AG04449 (cell line): ENCODE measurements at regions not wholly inside any gene's neighbourhood (a gene's known extent, or its start where the extent isn't known, plus 50 kb on each side); places are given as distances from the start of the nearest gene placed in this dataset.

ENCODE experiments used
- CTCF ChIA-PET: fragments of 350-600 bp; formaldehyde crosslinking; extraction: SDS; loops from one replicate; lab custom pipeline; 2021; ENCODE audit warnings: antibody characterized with exemption; lab: Yijun Ruan, JAX
- POLR2A ChIA-PET: fragments of 400-600, 350-600 bp; formaldehyde crosslinking; extraction: SDS; loops from one replicate; lab custom pipeline; 2020; ENCODE audit warnings: antibody characterized with exemption, inconsistent platforms; lab: Yijun Ruan, JAX
- DNase-seq: peaks from one replicate; pipeline ENCODE4 v3.0.0-alpha.2; 2010; ENCODE audit warnings: low read depth, low spot score
- H3K4me3 ChIP-seq: 2 replicates; pipeline ENCODE4 v1.5.1; 2011; ENCODE audit warnings: low read depth, mild to moderate bottlenecking, control low read depth, low read length
- TF ChIP-seq, protein P1 (sequence below): IDR thresholded peaks from one replicate; pipeline ENCODE4 v1.5.1; 2011; ENCODE audit warnings: mild to moderate bottlenecking, moderate library complexity, low read length, control low read depth, inconsistent platforms; ENCODE audit not compliant: insufficient read depth; ENCODE audit errors: missing control alignments

DNA sequence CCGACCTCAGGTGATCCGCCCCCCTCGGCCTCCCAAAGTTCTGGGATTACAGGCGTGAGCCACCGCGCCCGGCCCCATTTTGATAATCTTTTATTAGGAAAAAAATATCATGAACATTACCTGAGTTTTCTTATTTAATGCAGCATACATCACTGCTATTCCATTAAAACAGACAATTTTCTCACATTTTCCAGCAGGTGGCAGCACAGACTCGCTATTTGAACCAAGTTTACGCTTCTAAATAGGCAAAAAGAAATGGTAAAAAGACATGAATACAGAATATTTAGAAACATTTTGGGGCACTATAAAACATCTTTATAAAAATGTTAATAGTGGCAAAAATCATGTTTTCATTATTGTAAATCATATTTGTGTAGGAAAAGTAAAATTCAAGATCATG, 903.1 kb downstream of the SLITRK6 start:
- ChIA-PET CTCF (interaction anchor here (0.7 to 1.9 kb wide), 8 partner anchors 8 to 932 kb away, joined by 3 to 13 read pairs (median 4); no protein-coding TSS in a partner anchor), POLR2A (no interaction called here)
- peak; percentile 5 for DNase-seq
- TF ChIP-seq, protein P1, sequence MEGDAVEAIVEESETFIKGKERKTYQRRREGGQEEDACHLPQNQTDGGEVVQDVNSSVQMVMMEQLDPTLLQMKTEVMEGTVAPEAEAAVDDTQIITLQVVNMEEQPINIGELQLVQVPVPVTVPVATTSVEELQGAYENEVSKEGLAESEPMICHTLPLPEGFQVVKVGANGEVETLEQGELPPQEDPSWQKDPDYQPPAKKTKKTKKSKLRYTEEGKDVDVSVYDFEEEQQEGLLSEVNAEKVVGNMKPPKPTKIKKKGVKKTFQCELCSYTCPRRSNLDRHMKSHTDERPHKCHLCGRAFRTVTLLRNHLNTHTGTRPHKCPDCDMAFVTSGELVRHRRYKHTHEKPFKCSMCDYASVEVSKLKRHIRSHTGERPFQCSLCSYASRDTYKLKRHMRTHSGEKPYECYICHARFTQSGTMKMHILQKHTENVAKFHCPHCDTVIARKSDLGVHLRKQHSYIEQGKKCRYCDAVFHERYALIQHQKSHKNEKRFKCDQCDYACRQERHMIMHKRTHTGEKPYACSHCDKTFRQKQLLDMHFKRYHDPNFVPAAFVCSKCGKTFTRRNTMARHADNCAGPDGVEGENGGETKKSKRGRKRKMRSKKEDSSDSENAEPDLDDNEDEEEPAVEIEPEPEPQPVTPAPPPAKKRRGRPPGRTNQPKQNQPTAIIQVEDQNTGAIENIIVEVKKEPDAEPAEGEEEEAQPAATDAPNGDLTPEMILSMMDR, result peak; percentile 40
- no peak overlapping the region for H3K4me3 ChIP-seq

DNA sequence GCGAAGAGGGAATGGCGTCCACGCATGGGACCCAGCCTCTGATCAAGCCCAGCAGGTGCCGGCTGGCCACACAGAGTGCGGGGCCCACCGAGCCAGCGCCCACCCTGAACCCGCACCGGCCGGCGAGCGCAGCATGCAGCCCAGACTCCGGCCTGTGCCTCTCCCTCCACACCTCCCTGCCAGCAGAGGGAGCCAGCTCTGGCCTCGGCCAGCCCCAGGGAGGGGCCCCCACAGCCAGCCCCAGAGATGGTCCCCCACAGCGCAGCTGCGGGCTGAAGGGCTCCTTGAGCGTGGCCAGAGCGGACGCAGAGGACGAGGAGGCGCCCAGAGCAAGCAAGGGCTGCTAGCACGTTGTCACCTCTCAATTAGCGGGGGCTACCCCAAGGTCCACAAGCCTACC, 904.5 kb downstream of the SLITRK6 start:
- TF ChIP-seq, protein P1, result no peak
- no peak for DNase-seq
- POLR2A ChIA-PET, result no interaction called here
- H3K4me3 ChIP-seq, result no peak overlapping the region
- CTCF ChIA-PET, result interaction anchor here (0.7 to 1.0 kb wide), 2 partner anchors 14 to 933 kb away, joined by 3 to 5 read pairs; no protein-coding TSS in a partner anchor

DNA sequence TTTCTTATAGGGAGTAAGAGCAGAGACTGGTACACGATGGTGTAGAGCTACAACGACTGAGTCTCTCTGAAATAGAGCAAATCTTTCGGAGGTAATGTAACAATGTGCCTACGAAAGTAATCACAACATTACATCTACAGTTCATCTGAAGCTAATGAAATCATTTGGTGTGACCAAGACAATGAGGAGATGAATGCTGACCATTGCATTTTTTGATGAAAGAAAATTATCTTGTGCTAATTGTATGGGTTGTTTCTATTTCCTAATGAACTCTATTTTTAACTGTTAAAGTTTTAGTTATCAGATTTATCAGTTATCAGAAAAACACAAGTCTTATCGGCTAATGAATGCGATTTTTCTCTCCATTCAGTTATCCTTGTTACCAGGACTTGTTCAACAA, 913.4 kb downstream of the SLITRK6 start:
- ChIA-PET CTCF (no interaction called here), POLR2A (no interaction called here)
- TF ChIP-seq, protein P1, result no peak
- no peak overlapping the region for H3K4me3 ChIP-seq
- no peak for DNase-seq

DNA sequence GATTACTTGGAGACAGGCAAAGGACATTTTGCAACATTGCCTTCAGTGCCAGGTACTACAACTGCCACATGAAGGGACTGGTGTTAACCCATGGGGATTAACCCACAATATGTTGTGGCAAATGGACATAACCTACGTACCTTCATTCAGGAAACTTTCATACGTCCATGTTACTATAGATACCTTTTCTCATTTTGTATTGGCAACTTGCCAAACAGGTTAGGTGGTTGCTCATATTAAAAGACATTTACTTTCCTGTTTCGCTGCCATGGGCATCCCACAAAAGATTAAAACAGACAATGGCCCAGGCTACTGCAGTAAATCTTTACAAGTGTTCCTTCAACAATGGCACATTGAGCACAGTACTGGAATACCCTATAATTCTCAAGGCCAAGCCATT, 925.3 kb downstream of the SLITRK6 start:
- no peak overlapping the region for H3K4me3 ChIP-seq
- POLR2A ChIA-PET, result no interaction called here
- CTCF ChIA-PET, result no interaction called here
- TF ChIP-seq, protein P1, result no peak
- no peak for DNase-seq

DNA sequence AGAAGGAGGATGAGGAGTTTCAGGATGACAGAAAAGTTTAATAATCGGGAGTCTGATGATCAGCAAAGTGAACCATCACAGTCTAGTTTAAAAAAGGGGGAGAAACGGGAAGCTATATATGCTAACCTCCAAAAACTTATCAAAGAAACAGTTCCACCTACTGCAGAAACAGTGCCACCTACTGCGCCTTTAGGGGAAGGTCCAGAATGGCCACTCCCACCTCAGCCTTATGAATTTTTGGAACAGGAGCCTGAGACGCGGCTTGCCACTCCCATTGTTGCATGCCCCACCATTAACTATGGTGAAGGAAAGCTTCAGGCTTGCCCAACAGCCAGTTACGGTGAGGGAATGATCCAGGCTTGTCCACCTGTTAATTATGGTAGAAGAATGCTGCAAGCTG, 929.0 kb downstream of the SLITRK6 start:
- POLR2A ChIA-PET, result no interaction called here

DNA sequence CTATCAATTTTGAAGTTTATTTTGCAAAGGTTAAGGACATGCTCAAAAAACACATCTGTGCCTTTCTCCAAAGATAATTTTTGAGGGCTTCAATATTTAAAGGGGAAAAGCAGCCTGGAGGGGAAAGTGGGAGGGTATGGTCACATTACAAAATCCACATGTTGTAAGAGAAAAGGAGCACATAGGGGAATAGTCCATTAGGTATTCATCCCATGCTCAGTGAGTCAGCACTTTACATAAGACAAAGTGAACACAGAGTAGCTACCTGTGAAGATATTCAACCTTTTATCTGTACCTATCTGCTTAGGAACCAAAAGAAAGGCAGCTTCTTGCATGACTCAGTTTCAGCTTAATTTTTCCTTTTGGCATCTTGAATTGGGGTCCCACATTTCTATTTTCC, 932.0 kb downstream of the SLITRK6 start:
- DNase-seq, result no peak
- TF ChIP-seq, protein P1, result no peak
- ChIA-PET POLR2A (no interaction called here), CTCF (no interaction called here)
- H3K4me3 ChIP-seq, result no peak overlapping the region

More for the DNA sequence above, 929.0 kb downstream of the SLITRK6 start:
- no peak for DNase-seq
- TF ChIP-seq, protein P1, result peak; percentile 24
- no peak overlapping the region for H3K4me3 ChIP-seq
- CTCF ChIA-PET, result no interaction called here
